GM12872 (cell line): ENCODE measurements at regions not wholly inside any gene's neighbourhood (a gene's known extent, or its start where the extent isn't known, plus 50 kb on each side); places are given as distances from the start of the nearest gene placed in this dataset.

Experiments used
- TF ChIP-seq, protein P1 (sequence below): IDR thresholded peaks from 3 replicates; pipeline ENCODE4 v1.5.1; 2011; ENCODE audit warnings: low read depth, mild to moderate bottlenecking, low read length, moderate library complexity; ENCODE audit not compliant: insufficient read depth

DNA sequence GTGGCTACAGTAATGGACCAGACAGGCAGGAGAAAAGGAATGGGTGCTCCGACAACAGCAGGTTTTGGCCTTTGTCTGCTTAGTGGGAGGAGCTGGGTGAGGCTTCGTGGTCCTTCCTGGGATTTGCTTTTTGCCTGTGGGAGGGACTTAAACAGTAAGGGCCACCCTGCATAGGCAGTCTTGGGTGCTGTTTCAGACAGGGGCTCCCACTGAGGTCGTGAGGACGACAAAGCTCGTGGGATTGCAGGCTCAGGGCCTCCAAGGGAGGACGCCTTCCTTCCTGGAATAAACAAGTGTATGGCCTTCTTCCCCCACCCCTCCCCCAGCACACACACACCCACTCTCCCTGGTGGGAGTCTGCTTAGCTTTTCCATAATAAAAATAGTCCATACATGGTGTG lies 63.1 kb downstream of the FZD10 start:
- TF ChIP-seq, protein P1, sequence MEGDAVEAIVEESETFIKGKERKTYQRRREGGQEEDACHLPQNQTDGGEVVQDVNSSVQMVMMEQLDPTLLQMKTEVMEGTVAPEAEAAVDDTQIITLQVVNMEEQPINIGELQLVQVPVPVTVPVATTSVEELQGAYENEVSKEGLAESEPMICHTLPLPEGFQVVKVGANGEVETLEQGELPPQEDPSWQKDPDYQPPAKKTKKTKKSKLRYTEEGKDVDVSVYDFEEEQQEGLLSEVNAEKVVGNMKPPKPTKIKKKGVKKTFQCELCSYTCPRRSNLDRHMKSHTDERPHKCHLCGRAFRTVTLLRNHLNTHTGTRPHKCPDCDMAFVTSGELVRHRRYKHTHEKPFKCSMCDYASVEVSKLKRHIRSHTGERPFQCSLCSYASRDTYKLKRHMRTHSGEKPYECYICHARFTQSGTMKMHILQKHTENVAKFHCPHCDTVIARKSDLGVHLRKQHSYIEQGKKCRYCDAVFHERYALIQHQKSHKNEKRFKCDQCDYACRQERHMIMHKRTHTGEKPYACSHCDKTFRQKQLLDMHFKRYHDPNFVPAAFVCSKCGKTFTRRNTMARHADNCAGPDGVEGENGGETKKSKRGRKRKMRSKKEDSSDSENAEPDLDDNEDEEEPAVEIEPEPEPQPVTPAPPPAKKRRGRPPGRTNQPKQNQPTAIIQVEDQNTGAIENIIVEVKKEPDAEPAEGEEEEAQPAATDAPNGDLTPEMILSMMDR, result no peak

DNA sequence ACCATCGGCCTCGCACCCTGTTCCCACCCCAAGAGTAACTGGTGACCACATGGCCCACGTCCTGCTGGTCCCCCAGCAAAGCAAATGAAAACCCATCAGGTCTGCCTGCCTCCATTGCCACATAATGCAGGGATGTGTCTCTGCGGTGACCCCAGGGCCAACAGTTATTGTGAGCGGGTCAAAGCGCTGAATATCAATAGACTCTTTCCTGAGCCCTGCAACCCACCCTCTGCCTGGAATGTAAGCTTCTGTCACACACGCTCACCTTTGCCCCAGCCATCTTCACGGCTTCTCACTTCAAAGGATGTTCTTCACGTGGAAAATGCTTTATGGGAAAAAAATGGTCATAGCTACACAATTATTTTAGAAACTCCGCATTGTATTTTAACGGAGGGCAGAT lies 63.9 kb downstream of the FZD10 start:
- TF ChIP-seq, protein P1, result no peak

DNA sequence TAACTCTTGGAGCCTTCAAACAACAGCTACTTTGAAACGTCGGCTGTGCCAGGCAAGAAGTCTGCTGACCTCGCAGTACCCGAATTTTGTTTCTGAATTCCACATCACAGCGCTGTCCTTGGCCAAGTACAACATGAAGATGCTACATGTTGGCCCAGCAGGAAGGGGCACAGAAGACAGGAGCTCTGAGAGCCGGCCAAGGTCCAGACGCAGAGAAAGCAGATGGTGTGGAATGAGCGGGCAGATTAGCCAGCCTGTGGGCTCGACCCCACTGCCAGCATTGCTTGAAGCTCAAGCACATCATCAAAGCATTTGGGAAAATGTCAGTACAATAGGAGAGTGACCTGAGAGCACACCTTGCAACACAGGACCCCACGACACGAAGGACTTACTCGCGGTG lies 64.5 kb downstream of the FZD10 start:
- TF ChIP-seq, protein P1, result no peak

DNA sequence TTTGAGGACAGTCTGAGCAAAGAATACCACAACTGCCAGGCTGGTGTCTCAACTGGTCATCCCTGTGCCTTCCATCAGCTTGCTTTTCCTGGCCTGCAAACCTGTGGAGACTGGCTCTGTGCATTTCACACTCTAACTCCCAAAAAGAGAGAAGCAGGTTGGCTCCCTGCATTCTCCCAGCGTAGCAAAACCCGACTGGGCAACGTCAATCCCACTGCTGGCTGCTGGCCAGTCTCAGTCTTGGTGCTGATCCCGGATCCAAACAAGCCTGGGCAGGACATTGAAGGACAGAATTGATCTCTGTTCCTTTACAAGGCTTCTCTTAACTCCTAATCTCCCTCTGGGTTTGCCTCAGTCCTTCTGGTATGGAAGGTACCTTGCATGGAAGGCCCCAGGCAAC lies 65.4 kb downstream of the FZD10 start:
- TF ChIP-seq, protein P1, result no peak

DNA sequence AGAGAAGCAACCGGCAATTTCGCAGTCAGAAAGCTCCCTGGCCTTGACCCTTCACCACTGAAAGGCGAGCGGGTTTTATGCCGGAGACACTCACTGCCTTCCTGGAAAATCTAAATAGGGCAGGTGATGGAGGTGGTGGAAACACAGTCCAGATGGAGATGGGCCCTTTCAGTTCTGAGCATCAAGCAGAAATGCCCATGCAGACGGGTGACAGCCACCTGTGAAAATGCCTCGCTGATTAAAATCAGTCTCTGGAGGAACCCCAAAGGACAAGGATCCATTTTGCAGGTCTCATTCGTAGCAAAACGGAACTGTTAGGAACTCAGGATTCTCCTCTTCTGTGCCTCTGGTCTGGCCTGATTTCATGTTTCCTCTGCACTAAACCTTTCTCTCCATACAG lies 74.2 kb downstream of the FZD10 start:
- TF ChIP-seq, protein P1, result no peak

DNA sequence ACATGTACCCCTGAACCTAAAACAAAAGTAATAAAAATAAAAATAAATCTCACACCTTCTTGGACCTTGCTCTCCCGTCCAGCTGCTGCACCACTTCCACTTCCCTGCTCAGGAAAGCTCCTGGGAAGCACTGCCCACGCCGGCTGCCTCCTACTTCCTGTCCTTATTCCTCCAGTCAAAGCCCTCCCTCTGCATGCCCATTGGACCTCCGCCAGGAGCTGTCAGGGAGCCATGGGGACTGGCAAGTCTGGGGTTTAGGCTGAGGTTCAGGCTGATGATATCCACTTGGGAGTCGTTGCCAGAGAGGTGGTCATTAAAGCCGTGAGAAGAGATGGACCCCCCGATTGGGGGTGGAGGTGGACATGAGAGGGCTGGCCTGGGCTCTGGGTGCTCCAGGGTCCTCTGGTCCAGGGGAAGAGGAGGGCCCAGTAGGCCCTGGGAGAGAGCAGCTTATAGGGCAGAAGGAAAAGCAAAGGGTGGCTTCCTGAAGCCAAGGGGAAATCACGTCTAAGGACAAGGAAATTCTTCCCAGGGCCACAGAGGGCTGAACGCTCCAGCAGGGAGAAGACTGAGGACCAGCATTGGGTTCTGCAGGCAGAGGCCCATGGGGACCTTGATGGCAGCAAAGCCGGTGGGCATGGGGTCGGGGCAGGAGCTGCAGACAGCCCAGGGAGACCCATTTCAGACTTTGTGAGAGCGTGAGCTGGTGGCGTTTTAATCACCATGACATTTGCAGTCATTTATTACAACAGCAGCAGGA lies 78.7 kb downstream of the FZD10 start:
- TF ChIP-seq, protein P1, result no peak

DNA sequence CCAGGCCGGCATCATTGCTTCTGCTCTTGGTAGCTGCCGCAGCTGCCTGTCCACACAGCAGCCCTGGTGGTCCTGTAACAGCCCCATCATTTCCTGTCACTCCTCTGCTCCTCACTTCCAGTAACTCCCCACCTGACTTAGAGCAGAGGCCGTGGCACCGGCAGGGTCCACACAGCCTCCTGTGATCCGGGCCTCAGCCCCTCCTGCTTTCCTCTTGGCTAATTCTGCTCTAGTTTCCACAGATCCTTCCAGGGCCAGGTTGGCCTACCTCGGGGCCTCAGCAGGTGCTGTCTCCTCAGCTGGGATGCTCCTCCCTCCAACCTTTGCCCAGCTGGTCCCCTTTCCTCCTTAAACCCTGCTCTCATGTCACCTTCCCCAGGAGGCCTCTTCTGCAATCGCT lies 80.2 kb downstream of the FZD10 start:
- TF ChIP-seq, protein P1, result no peak
